ENCODE measurements at regions not wholly inside any gene's neighbourhood (a gene's known extent, or its start where the extent isn't known, plus 50 kb on each side); places are given as distances from the start of the nearest gene placed in this dataset.

DNA sequence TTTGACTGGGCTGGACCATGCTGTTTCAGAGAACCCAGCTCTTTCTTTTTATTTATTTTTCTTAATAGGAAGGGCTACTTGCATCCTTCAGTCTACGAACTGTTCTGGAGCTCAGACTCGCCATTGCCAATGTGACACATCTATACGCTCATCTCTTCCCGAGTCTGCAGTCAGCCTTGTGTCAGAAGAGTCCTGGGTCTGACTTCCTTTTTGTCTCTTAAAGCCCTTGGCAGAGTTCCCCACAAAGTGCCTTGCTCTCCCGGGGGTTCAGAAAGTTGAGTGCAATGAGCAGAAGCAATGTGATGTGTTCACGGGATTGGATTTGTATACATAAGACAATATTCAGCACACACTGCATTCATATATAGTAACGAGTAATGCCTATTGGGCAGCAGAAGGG is 140.4 kb downstream of the ATPSCKMT start (continued):
- TF ChIP-seq NRL (CRISPR knock-in tag; IDR thresholded peaks at IDR 0.05; ENCODE audit: borderline replicate concordance) = no peak
- TF ChIP-seq KLF13 (CRISPR knock-in tag; IDR thresholded peaks at IDR 0.05) = no peak
- no peak for TF ChIP-seq HMGA1 (CRISPR knock-in tag; conservative IDR thresholded peaks at IDR 0.05)
- TF ChIP-seq ZNF260 (CRISPR knock-in tag; IDR thresholded peaks at IDR 0.05; ENCODE audit: borderline replicate concordance, low read depth) = no peak

DNA sequence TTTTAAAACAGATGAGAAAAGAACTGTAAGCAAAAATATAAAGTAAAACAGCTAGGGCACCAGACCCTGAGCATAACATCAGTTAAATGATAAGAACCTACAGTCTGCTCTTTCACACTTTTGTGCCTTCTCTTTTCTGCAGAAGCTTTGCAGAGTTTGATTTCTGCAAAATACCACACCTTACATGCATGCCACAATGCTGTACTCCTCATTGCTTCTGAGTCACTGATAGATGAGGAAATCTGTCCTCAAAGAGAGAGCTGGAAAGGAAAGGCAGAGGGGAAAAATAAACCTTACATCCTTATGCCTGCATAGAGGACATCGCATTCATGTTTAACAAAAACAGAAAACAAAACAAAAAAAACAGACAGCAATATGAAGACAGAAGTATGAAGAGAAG is 142.9 kb downstream of the ATPSCKMT start:
- CTCF ChIA-PET (ENCODE audit: low intra/inter-chr PET ratio, low total read pairs) = no interaction called here

More for the DNA sequence above, 142.9 kb downstream of the ATPSCKMT start:
- 65% methylated on average over 1 of the region's 1 CpG for WGBS (ENCODE audit: low lambda C conversion rate)
- no TSS peak for BruUV-seq (replicated peaks)
- H3K4me3 ChIP-seq (replicated peaks in 1 of 3; ENCODE audit: insufficient read depth in 1 of 3, low read depth in 2 of 3, low read length in 3 of 3) = no peak overlapping the region
- ATAC-seq (no peak), FAIRE-seq (no peak), DNase-seq (ENCODE audit: low spot score) (no peak)
- H3K4me1 ChIP-seq (ENCODE audit: insufficient read depth, low read length) = no peaks in the 10 kb centered on the region
- no peak overlapping the region for H3K9ac ChIP-seq (ENCODE audit: insufficient read depth, low read depth, low read length)
- no peaks in the 10 kb centered on the region for H3K36me3 ChIP-seq (replicated peaks in 1 of 2; ENCODE audit: control insufficient read depth in 1 of 2, insufficient read depth in 2 of 2, low read length in 2 of 2)
- TF ChIP-seq SALL2 (CRISPR knock-in tag; IDR thresholded peaks at IDR 0.05) = no peak
- TF ChIP-seq PRDM15 (CRISPR knock-in tag; IDR thresholded peaks at IDR 0.05) = no peak
- H3K27ac ChIP-seq (ENCODE audit: extremely low read length, insufficient read depth, low read length) = no peak overlapping the region
- in situ Hi-C loops (cut with HindIII; ENCODE audit: extremely low pct_ligation_motif_present, low pct_unique_long_range_greater_than_20kb) (no loop called here), intact Hi-C loops (cut with micrococcal nuclease; ENCODE audit: unreplicated experiment) (no loop called here)
- POLR2A ChIA-PET = no interaction called here
- no peaks in the 10 kb centered on the region for H3K9me3 ChIP-seq (ENCODE audit: low read length)
- H2AFZ ChIP-seq (ENCODE audit: low read length) = no peak overlapping the region
- H3K27me3 ChIP-seq (ENCODE audit: control insufficient read depth in 1 of 2, insufficient read depth in 2 of 2, low read length in 2 of 2) = peaks cover 0 to 16% of the 10 kb centered on the region in 2 experiments; a peak in 1 of 5 replicates
- H3K79me2 ChIP-seq (ENCODE audit: insufficient read depth, low read length) = no peaks in the 10 kb centered on the region
- no peaks in the 10 kb centered on the region for H4K20me1 ChIP-seq (ENCODE audit: insufficient read depth, low read length)
- no peak overlapping the region for H3K4me2 ChIP-seq (ENCODE audit: low read depth, low read length)
